ENCODE measurements at regions not wholly inside any gene's neighbourhood (a gene's known extent, or its start where the extent isn't known, plus 50 kb on each side); places are given as distances from the start of the nearest gene placed in this dataset.

DNA sequence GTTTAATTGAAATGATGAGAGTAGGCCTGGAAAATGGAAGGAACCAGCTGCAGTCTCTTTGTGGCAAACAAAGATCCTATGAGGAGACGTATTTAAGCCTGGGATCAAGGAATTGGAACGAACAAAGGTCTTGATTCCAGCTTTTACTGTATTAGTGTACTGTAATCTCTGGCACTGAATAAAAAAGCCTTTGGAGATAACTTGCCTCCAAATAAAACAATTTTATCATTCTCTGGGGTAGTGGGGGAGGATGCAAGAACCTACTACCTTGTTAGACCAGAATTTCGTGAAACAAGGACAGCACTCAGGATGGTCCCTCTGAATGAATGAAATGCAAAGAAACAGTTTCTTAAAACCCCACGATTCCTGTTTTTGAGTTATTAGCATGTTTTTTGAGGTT is 134.2 kb downstream of the RWDD3 start:
- no peak for DNase-seq (ENCODE audit: low spot score)
- no peak overlapping the region for H3K4me3 ChIP-seq
- TF ChIP-seq CTCF (IDR thresholded peaks at IDR 0.05) = no peak
- H3K27ac ChIP-seq = no peak overlapping the region

GRCh38 chr1:95369985-95370690 is 136.1 kb downstream of the RWDD3 start:
- no peak for DNase-seq (ENCODE audit: low spot score)
- no peak overlapping the region for H3K4me3 ChIP-seq
- H3K27ac ChIP-seq = no peak overlapping the region
- no peak for TF ChIP-seq CTCF (IDR thresholded peaks at IDR 0.05)

- no peak for DNase-seq (ENCODE audit: low spot score)
- H3K4me3 ChIP-seq = no peak overlapping the region
- no peak for TF ChIP-seq CTCF (IDR thresholded peaks at IDR 0.05)
Observed at GRCh38 chr1:95370691-95371562, 136.9 kb downstream of the RWDD3 start.

DNA sequence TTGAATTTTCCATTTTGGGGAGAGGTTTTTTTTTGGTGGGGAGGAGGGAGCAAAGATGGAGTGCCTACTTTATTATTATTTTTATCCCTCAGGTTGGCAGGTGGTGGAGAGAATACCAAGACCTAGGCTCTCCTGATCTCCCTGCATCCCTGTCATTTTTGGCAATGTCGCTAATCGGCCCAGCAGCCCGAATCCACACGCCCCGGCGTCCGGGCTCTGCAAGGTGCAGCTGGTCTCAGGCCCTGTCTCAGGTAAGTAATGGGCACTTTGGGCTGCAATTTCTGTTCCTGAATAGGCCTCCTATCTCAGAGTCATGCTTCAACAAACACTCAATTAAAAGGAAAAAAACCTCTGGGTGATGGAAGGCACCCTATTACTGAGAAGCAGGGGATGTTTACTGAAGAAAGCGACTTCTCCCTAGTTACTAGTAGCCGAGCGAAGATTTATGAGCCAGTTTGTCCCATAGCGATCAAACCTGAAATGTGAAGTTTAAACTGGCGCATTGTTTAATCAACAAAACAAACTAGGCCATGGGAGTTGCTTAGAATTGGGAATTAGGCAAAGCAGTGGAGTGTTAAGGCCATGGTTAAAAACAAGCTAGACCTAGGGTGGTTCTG is 137.8 kb downstream of the RWDD3 start:
- no peak for TF ChIP-seq CTCF (IDR thresholded peaks at IDR 0.05)
- DNase-seq (ENCODE audit: low spot score) = no peak
- H3K27ac ChIP-seq = no peak overlapping the region

More at GRCh38 chr1:95370691-95371562, 136.9 kb downstream of the RWDD3 start:
- H3K27ac ChIP-seq = no peak overlapping the region

GRCh38 chr1:95375174-95375573 is 141.2 kb downstream of the RWDD3 start:
- Histone ChIP-seq H3K27ac (no peak overlapping the region), H3K4me3 (no peak overlapping the region)
- DNase-seq (ENCODE audit: low spot score) = no peak
- TF ChIP-seq CTCF (IDR thresholded peaks at IDR 0.05) = no peak

More for the DNA sequence above, 137.8 kb downstream of the RWDD3 start:
- no peak overlapping the region for H3K4me3 ChIP-seq

GRCh38 chr1:95380909-95381308 is 146.9 kb downstream of the RWDD3 start:
- no peak for TF ChIP-seq CTCF (IDR thresholded peaks at IDR 0.05)
- no peak for DNase-seq (ENCODE audit: low spot score)
- H3K27ac ChIP-seq = no peak overlapping the region
- H3K4me3 ChIP-seq = no peak overlapping the region
